ENCODE measurements at regions not wholly inside any gene's neighbourhood (a gene's known extent, or its start where the extent isn't known, plus 50 kb on each side); places are given as distances from the start of the nearest gene placed in this dataset.
"Not testable (repeated sequence)": the region's sequence is repeated elsewhere in the genome, so short reads cannot be mapped to it uniquely, and the experiment has no call there.

- no peak overlapping the region for H3K27ac ChIP-seq
- no peaks in the 10 kb centered on the region for H3K27me3 ChIP-seq
- no peak for DNase-seq (ENCODE audit: low spot score)
- no peaks in the 10 kb centered on the region for H3K36me3 ChIP-seq
- H3K4me1 ChIP-seq, result peaks cover 0 to 6% of the 10 kb centered on the region in 2 donors
- H3K4me3 ChIP-seq, result no peak overlapping the region
- no peak for TF ChIP-seq CTCF (IDR thresholded peaks at IDR 0.05)
- H3K9me3 ChIP-seq, result peaks cover 0 to 6% of the 10 kb centered on the region in 2 donors
These were observed 86.8 kb downstream of the HLX start for GRCh38 chr1:220966041-220966440.

GRCh38 chr1:220966473-220966872 is 87.2 kb downstream of the HLX start:
- peaks cover 0 to 6% of the 10 kb centered on the region in 2 donors for H3K9me3 ChIP-seq
- H3K4me1 ChIP-seq, result peaks cover 0 to 6% of the 10 kb centered on the region in 2 donors
- DNase-seq (ENCODE audit: low spot score), result no peak
- no peaks in the 10 kb centered on the region for H3K36me3 ChIP-seq
- TF ChIP-seq CTCF (IDR thresholded peaks at IDR 0.05), result no peak
- no peak overlapping the region for H3K27ac ChIP-seq
- no peak overlapping the region for H3K4me3 ChIP-seq
- no peaks in the 10 kb centered on the region for H3K27me3 ChIP-seq

- Histone ChIP-seq H3K9me3 (peaks cover 0 to 6% of the 10 kb centered on the region in 2 donors), H3K27ac (no peak overlapping the region), H3K4me1 (peaks cover 0 to 6% of the 10 kb centered on the region in 2 donors), H3K4me3 (no peak overlapping the region), H3K27me3 (no peaks in the 10 kb centered on the region), H3K36me3 (no peaks in the 10 kb centered on the region)
- no peak for TF ChIP-seq CTCF (IDR thresholded peaks at IDR 0.05)
- no peak for DNase-seq (ENCODE audit: low spot score)
These were observed 87.8 kb downstream of the HLX start for GRCh38 chr1:220966881-220967611.

- no peak overlapping the region for H3K4me3 ChIP-seq
- H3K4me1 ChIP-seq, result peaks cover 0 to 6% of the 10 kb centered on the region in 2 donors
- no peak for TF ChIP-seq CTCF (IDR thresholded peaks at IDR 0.05)
- H3K9me3 ChIP-seq, result peaks cover 0 to 6% of the 10 kb centered on the region in 2 donors
- H3K36me3 ChIP-seq, result no peaks in the 10 kb centered on the region
- no peaks in the 10 kb centered on the region for H3K27me3 ChIP-seq
- no peak overlapping the region for H3K27ac ChIP-seq
- no peak for DNase-seq (ENCODE audit: low spot score)
These were observed 88.7 kb downstream of the HLX start for GRCh38 chr1:220967911-220968310.

GRCh38 chr1:220969281-220969680 is 90.0 kb downstream of the HLX start:
- not testable (repeated sequence) for H3K27me3 ChIP-seq; H3K4me3 ChIP-seq; DNase-seq (ENCODE audit: low spot score); H3K27ac ChIP-seq; H3K4me1 ChIP-seq; H3K36me3 ChIP-seq; H3K9me3 ChIP-seq

GRCh38 chr1:220970311-220970710 is 91.1 kb downstream of the HLX start:
- Histone ChIP-seq H3K4me3 (no peak overlapping the region), H3K9me3 (no peaks in the 10 kb centered on the region), H3K27me3 (no peaks in the 10 kb centered on the region), H3K36me3 (no peaks in the 10 kb centered on the region), H3K27ac (no peak overlapping the region), H3K4me1 (peaks cover 0 to 6% of the 10 kb centered on the region in 2 donors)
- no peak for DNase-seq (ENCODE audit: low spot score)
- TF ChIP-seq CTCF (IDR thresholded peaks at IDR 0.05), result no peak
